ENCODE measurements at regions not wholly inside any gene's neighbourhood (a gene's known extent, or its start where the extent isn't known, plus 50 kb on each side); places are given as distances from the start of the nearest gene placed in this dataset.

- TF ChIP-seq IRF9 (CRISPR knock-in tag; IDR thresholded peaks at IDR 0.05; ENCODE audit: borderline replicate concordance), result no peak
- no peak for TF ChIP-seq ZNF839 (CRISPR knock-in tag; IDR thresholded peaks at IDR 0.05; ENCODE audit: borderline replicate concordance)
- no peak for TF ChIP-seq YY1 (IDR thresholded peaks at IDR 0.05; ENCODE audit: insufficient read depth, insufficient replicate concordance, low read depth, low read length)
- TF ChIP-seq NR2C2 (CRISPR knock-in tag; IDR thresholded peaks at IDR 0.05; ENCODE audit: borderline replicate concordance), result no peak
- TF ChIP-seq CREM (IDR thresholded peaks at IDR 0.05), result no peak
- TF ChIP-seq CREM (CRISPR knock-in tag; IDR thresholded peaks at IDR 0.05), result no peak
- TF ChIP-seq RFXAP (CRISPR knock-in tag; IDR thresholded peaks at IDR 0.05; ENCODE audit: borderline replicate concordance), result no peak
- TF ChIP-seq FOXP4 (CRISPR knock-in tag; IDR thresholded peaks at IDR 0.05), result no peak
- TF ChIP-seq ZNF615 (CRISPR knock-in tag; IDR thresholded peaks at IDR 0.05; ENCODE audit: borderline replicate concordance), result no peak
- TF ChIP-seq ERF (CRISPR knock-in tag; IDR thresholded peaks at IDR 0.05), result no peak
- TF ChIP-seq DMAP1 (CRISPR knock-in tag; IDR thresholded peaks at IDR 0.05), result no peak
Observed at GRCh38 chr1:81428998-81429397, 371.7 kb upstream of the ADGRL2 start (continued).

- ChIA-PET POLR2A (no interaction called here), CTCF (ENCODE audit: low intra/inter-chr PET ratio, low total read pairs) (no interaction called here)
- Histone ChIP-seq H3K36me3 (replicated peaks in 1 of 2; ENCODE audit: control insufficient read depth in 1 of 2, insufficient read depth in 2 of 2, low read length in 2 of 2) (no peaks in the 10 kb centered on the region), H3K79me2 (ENCODE audit: insufficient read depth, low read length) (no peaks in the 10 kb centered on the region), H2AFZ (ENCODE audit: low read length) (no peak overlapping the region), H3K4me1 (ENCODE audit: insufficient read depth, low read length) (no peaks in the 10 kb centered on the region), H3K9me3 (ENCODE audit: low read length) (peaks cover 56% of the 10 kb centered on the region), H4K20me1 (ENCODE audit: insufficient read depth, low read length) (no peaks in the 10 kb centered on the region), H3K27ac (ENCODE audit: extremely low read length, insufficient read depth, low read length) (no peak overlapping the region), H3K27me3 (ENCODE audit: control insufficient read depth in 1 of 2, insufficient read depth in 2 of 2, low read length in 2 of 2) (no peaks in the 10 kb centered on the region), H3K4me2 (ENCODE audit: low read depth, low read length) (no peak overlapping the region), H3K9ac (ENCODE audit: insufficient read depth, low read depth, low read length) (no peak overlapping the region), H3K4me3 (replicated peaks in 1 of 3; ENCODE audit: insufficient read depth in 1 of 3, low read depth in 2 of 3, low read length in 3 of 3) (no peak overlapping the region)
- no peak for ATAC-seq
- no peak for DNase-seq (ENCODE audit: low spot score)
- FAIRE-seq, result no peak
- intact Hi-C loops (cut with micrococcal nuclease; ENCODE audit: unreplicated experiment), result no loop called here
- TF ChIP-seq FOXK2 (IDR thresholded peaks at IDR 0.05) (no peak), HNRNPLL (IDR thresholded peaks at IDR 0.05; ENCODE audit: low read depth, low read length, poor library complexity, severe bottlenecking) (no peak), RFXAP (CRISPR knock-in tag; IDR thresholded peaks at IDR 0.05; ENCODE audit: borderline replicate concordance) (no peak), EHMT2 (IDR thresholded peaks at IDR 0.05; ENCODE audit: borderline replicate concordance, low read depth, low read length) (no peak), CHCHD3 (CRISPR knock-in tag; IDR thresholded peaks at IDR 0.05) (no peak), THAP9 (CRISPR knock-in tag; IDR thresholded peaks at IDR 0.05; ENCODE audit: borderline replicate concordance) (no peak), ZNF672 (CRISPR knock-in tag; IDR thresholded peaks at IDR 0.05) (no peak)
- WGBS (ENCODE audit: low lambda C conversion rate), result 38% methylated on average over 2 of the region's 2 CpGs
- in situ Hi-C loops (cut with HindIII; ENCODE audit: extremely low pct_ligation_motif_present, low pct_unique_long_range_greater_than_20kb), result no loop called here
- BruUV-seq (replicated peaks), result no TSS peak
Observed at GRCh38 chr1:81424816-81425215, 375.9 kb upstream of the ADGRL2 start.

Data from HepG2 (cell line).